ENCODE measurements at regions not wholly inside any gene's neighbourhood (a gene's known extent, or its start where the extent isn't known, plus 50 kb on each side); places are given as distances from the start of the nearest gene placed in this dataset.

DNA sequence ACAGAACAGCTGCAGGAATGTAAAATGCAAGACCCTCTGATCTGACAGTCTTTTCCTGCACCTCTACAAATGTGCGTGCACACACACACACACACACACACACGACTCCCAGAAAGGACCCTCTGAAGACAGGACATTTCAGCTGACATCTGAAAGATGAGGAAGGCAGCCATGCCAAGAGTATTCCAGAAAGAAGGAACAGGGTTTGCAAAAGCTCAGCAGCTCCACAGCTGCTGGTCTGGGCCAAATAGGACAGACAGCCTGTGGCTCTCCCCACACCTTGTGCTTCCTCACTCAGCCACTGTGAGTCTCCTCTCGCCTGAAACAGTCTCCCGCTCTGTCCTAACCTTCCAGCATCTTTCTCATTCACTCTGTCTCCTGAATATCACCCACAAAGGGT lies 189.0 kb downstream of the PALM2AKAP2 start:
- Histone ChIP-seq H3K4me2 (no peak overlapping the region), H4K20me1 (ENCODE audit: low read depth) (no peaks in the 10 kb centered on the region), H3F3A (ENCODE audit: low read depth) (no peaks in the 10 kb centered on the region), H3K4me1 (peaks cover 12% of the 10 kb centered on the region), H3K79me2 (ENCODE audit: low read depth) (no peaks in the 10 kb centered on the region), H2AFZ (replicated peaks) (no peak overlapping the region), H3K9ac (no peak overlapping the region), H3K9me3 (ENCODE audit: low read depth) (no peaks in the 10 kb centered on the region), H3K4me3 (no peak overlapping the region), H3K36me3 (no peaks in the 10 kb centered on the region), H3K27me3 (no peaks in the 10 kb centered on the region), H3K27ac (no peak overlapping the region)
- peak; percentile 47 for DNase-seq (ENCODE audit: low spot score)
- Mint-ChIP-seq H3K27me3 (ENCODE audit: insufficient read depth, low read depth) (peaks cover 8% of the 10 kb centered on the region), H3K4me1 (peaks cover 27% of the 10 kb centered on the region), H3K27ac (peak overlapping the region; percentile 11), H3K9me3 (no peaks in the 10 kb centered on the region), H3K36me3 (no peaks in the 10 kb centered on the region), H3K4me3 (no peak overlapping the region)
- TF ChIP-seq EZH2 (IDR thresholded peaks at IDR 0.05) (no peak), CTCF (IDR thresholded peaks at IDR 0.05) (peak; percentile 26)

DNA sequence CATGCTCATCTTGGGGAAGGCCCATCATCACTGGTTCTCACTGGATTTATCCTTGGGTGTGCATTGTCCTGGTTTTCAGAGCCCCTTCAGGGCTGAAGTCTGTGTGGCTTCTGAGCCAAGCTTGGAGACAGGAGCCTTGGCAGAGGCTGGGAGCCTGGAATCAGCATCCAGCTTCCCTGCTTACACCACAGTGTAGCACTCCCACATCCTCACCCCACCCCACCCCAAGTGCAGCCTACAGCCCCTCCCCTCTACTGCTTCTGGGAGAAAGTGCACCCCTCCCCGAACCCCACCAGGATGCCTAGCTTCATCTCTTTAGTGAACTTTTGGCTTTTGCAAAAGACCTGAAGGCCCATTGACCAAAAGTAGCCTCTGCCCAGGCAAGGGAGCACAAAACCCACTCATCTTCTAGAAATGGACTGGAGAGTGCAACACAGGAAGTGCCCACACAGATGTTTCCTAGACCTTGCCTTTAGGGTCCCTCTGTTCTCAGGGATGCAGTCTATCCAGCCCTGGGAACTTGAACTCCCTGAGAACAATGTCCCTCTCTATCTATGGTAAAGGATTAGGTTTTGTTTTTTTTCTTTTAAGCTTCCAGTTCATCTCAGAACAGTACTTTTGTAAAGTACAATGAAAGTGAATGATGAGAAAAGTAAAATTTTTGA lies 189.7 kb downstream of the PALM2AKAP2 start:
- TF ChIP-seq EZH2 (IDR thresholded peaks at IDR 0.05), result no peak
- no peak for TF ChIP-seq EZH2phosphoT487 (IDR thresholded peaks at IDR 0.05)
- no peak for TF ChIP-seq CTCF (IDR thresholded peaks at IDR 0.05)
- no peaks in the 10 kb centered on the region for H3K9me3 ChIP-seq (ENCODE audit: low read depth)
- H3K27me3 ChIP-seq, result no peaks in the 10 kb centered on the region
- no peak overlapping the region for H3K4me3 ChIP-seq
- no peaks in the 10 kb centered on the region for H3K79me2 ChIP-seq (ENCODE audit: low read depth)
- H4K20me1 ChIP-seq (ENCODE audit: low read depth), result no peaks in the 10 kb centered on the region
- H3K27ac ChIP-seq, result no peak overlapping the region
- no peak overlapping the region for H3K9ac ChIP-seq
- Mint-ChIP-seq H3K27ac (peak overlapping the region; percentile 36), H3K27me3 (ENCODE audit: insufficient read depth, low read depth) (peaks cover 10% of the 10 kb centered on the region), H3K9me3 (no peaks in the 10 kb centered on the region), H3K36me3 (no peaks in the 10 kb centered on the region), H3K4me3 (no peak overlapping the region), H3K4me1 (peaks cover 27% of the 10 kb centered on the region)
- H3K36me3 ChIP-seq, result no peaks in the 10 kb centered on the region
- no peak overlapping the region for H3K4me2 ChIP-seq
- H2AFZ ChIP-seq (replicated peaks), result no peak overlapping the region
- no peak for DNase-seq (ENCODE audit: low spot score)
- no peaks in the 10 kb centered on the region for H3F3A ChIP-seq (ENCODE audit: low read depth)
- peaks cover 12% of the 10 kb centered on the region for H3K4me1 ChIP-seq

GRCh38 chr9:109971226-109971625 lies 191.2 kb downstream of the PALM2AKAP2 start:
- Histone ChIP-seq H3K4me2 (no peak overlapping the region), H3K4me3 (no peak overlapping the region), H3K36me3 (no peaks in the 10 kb centered on the region), H3K27ac (no peak overlapping the region), H3K27me3 (no peaks in the 10 kb centered on the region), H3K9me3 (ENCODE audit: low read depth) (no peaks in the 10 kb centered on the region), H4K20me1 (ENCODE audit: low read depth) (no peaks in the 10 kb centered on the region), H2AFZ (replicated peaks) (no peak overlapping the region), H3F3A (ENCODE audit: low read depth) (no peaks in the 10 kb centered on the region), H3K9ac (no peak overlapping the region), H3K4me1 (peaks cover 12% of the 10 kb centered on the region), H3K79me2 (ENCODE audit: low read depth) (no peaks in the 10 kb centered on the region)
- no peak overlapping the region for H3K4me3 Mint-ChIP-seq
- peaks cover 8% of the 10 kb centered on the region for H3K27me3 Mint-ChIP-seq (ENCODE audit: insufficient read depth, low read depth)
- no peaks in the 10 kb centered on the region for H3K36me3 Mint-ChIP-seq
- DNase-seq (ENCODE audit: low spot score), result peak; percentile 14
- no peak overlapping the region for H3K27ac Mint-ChIP-seq
- no peak for TF ChIP-seq EZH2phosphoT487 (IDR thresholded peaks at IDR 0.05)
- TF ChIP-seq EZH2 (IDR thresholded peaks at IDR 0.05), result no peak
- no peak for TF ChIP-seq CTCF (IDR thresholded peaks at IDR 0.05)
- H3K4me1 Mint-ChIP-seq, result peaks cover 27% of the 10 kb centered on the region
- no peaks in the 10 kb centered on the region for H3K9me3 Mint-ChIP-seq
